GM12878 (cell line): ENCODE measurements at regions not wholly inside any gene's neighbourhood (a gene's known extent, or its start where the extent isn't known, plus 50 kb on each side); places are given as distances from the start of the nearest gene placed in this dataset.

Source experiments
- ATAC-seq: fragments of 200-7000 bp; cut with Tn5 transposase; 3 replicates; pipeline ENCODE4 v1.9.1; 2020; ENCODE audit warnings: mild to moderate bottlenecking, moderate library complexity
- BruUV-seq: library from RNA; stranded (reverse); fragments of 400-500 nt; replicated peaks from 2 replicates; lab custom pipeline; 2021; lab: Mats Ljungman, UMichigan
- CTCF ChIA-PET: fragments of 300-600 bp; sonication (Branson Sonifier 250); formaldehyde crosslinking; extraction: SDS; loops from one replicate; lab custom pipeline; 2021; ENCODE audit warnings: inconsistent platforms; lab: Yijun Ruan, JAX
- POLR2A ChIA-PET: fragments of 350-600 bp; formaldehyde crosslinking; extraction: SDS; loops from one replicate; lab custom pipeline; 2021; ENCODE audit warnings: inconsistent platforms; lab: Charles Lee
- RAD21 ChIA-PET: fragments of 300-600 bp; sonication (Branson Sonifier 250); formaldehyde crosslinking; loops from one replicate; lab custom pipeline; 2023; ENCODE audit warnings: antibody characterized with exemption; ENCODE audit not compliant: unreplicated experiment; lab: Charles Lee
- SMC1A ChIA-PET: fragments of 300-600 bp; sonication (Branson Sonifier 250); formaldehyde crosslinking; loops from one replicate; lab custom pipeline; 2023; ENCODE audit not compliant: unreplicated experiment, uncharacterized antibody; lab: Charles Lee
- DNase-seq: peaks from one replicate; pipeline ENCODE4 v3.0.0-alpha.2; 2011; ENCODE audit warnings: low read depth, low spot score
- FAIRE-seq: peaks from 3 replicates; lab custom pipeline; 2011; peaks lifted over from hg19 to GRCh38; lab: Jason Lieb, UNC
- H2AFZ ChIP-seq: 2 replicates; pipeline ENCODE4 v1.6.0; 2011; ENCODE audit warnings: low read depth, low read length, control low read depth; ENCODE audit not compliant: control insufficient read depth
- H3K27ac ChIP-seq: 2 replicates; pipeline ENCODE4 v1.5.1; 2011; ENCODE audit warnings: control low read depth; ENCODE audit not compliant: control insufficient read depth, insufficient read depth
- H3K27me3 ChIP-seq, 2 experiments: replicated peaks in 1 of 2; 2 replicates each; pipeline versions ENCODE4 v1.6.0 to v1.6.1; 2011; ENCODE audit warnings: low read length in 1 of 2; ENCODE audit not compliant: control insufficient read depth in 2 of 2, insufficient read depth in 2 of 2
- H3K36me3 ChIP-seq, 2 experiments: 2 replicates each; pipeline ENCODE4 v1.5.1; 2011; ENCODE audit warnings: low read length in 1 of 2; ENCODE audit not compliant: control insufficient read depth in 2 of 2, insufficient read depth in 2 of 2
- H3K4me1 ChIP-seq: 2 replicates; pipeline ENCODE4 v1.6.1; 2011; ENCODE audit warnings: mild to moderate bottlenecking, low read length, moderate library complexity, mixed read lengths; ENCODE audit not compliant: control insufficient read depth, insufficient read depth
- H3K4me2 ChIP-seq: 2 replicates; pipeline ENCODE4 v1.6.0; 2011; ENCODE audit warnings: control low read depth; ENCODE audit not compliant: control insufficient read depth, insufficient read depth
- H3K4me3 ChIP-seq: fragments of 200-600 bp; sonication (generic); 2 replicates; pipeline ENCODE4 v1.5.1; 2016
- H3K79me2 ChIP-seq: 2 replicates; pipeline ENCODE4 v1.6.0; 2011; ENCODE audit warnings: low read length; ENCODE audit not compliant: control insufficient read depth, insufficient read depth
- H3K9ac ChIP-seq: 2 replicates; pipeline ENCODE4 v1.8.0; 2011; ENCODE audit warnings: low read length, control low read depth, mixed read lengths; ENCODE audit not compliant: control insufficient read depth, insufficient read depth
- H3K9me3 ChIP-seq: replicated peaks from 3 replicates; pipeline ENCODE4 v1.5.1; 2011; ENCODE audit warnings: mild to moderate bottlenecking, low read length; ENCODE audit not compliant: control insufficient read depth, insufficient read depth
- H4K20me1 ChIP-seq: 2 replicates; pipeline ENCODE4 v1.6.0; 2011; ENCODE audit not compliant: control insufficient read depth, insufficient read depth
- ASH2L ChIP-seq: fragments of 300-600, 200-600 bp; sonication (generic); IDR thresholded peaks from 2 replicates; pipeline ENCODE4 v1.6.1; 2017; ENCODE audit warnings: low read depth, mild to moderate bottlenecking, borderline replicate concordance
- BACH1 ChIP-seq: fragments of 450-650 bp; IDR thresholded peaks from 2 replicates; pipeline ENCODE4 v1.6.1; 2017; ENCODE audit warnings: mild to moderate bottlenecking, borderline replicate concordance
- CHD4 ChIP-seq: fragments of 200-600 bp; sonication (generic); IDR thresholded peaks from 2 replicates; pipeline ENCODE4 v1.6.1; 2016; ENCODE audit warnings: mild to moderate bottlenecking
- ESRRA ChIP-seq: IDR thresholded peaks from 2 replicates; pipeline ENCODE4 v1.6.1; 2012; ENCODE audit warnings: mild to moderate bottlenecking, low read length, improper control_type of control experiment
- HDAC6 ChIP-seq: fragments of 200-600 bp; sonication (generic); IDR thresholded peaks from one replicate; pipeline ENCODE4 v1.8.0; 2017; ENCODE audit warnings: antibody characterized with exemption; ENCODE audit not compliant: unreplicated experiment
- KDM1A ChIP-seq: fragments of 200-600 bp; sonication (generic); IDR thresholded peaks from 2 replicates; pipeline ENCODE4 v1.6.1; 2016; ENCODE audit warnings: borderline replicate concordance
- NFYB ChIP-seq: IDR thresholded peaks from 2 replicates; pipeline ENCODE4 v1.6.1; 2011; ENCODE audit warnings: low read depth, mild to moderate bottlenecking, low read length, improper control_type of control experiment, moderate library complexity; ENCODE audit not compliant: insufficient read depth
- NRF1 ChIP-seq: conservative IDR thresholded peaks from 2 replicates; pipeline ENCODE4 v1.6.1; 2011; ENCODE audit warnings: mild to moderate bottlenecking, low read depth, low read length, improper control_type of control experiment
- SIX5 ChIP-seq: IDR thresholded peaks from 2 replicates; pipeline ENCODE4 v1.6.1; 2011; ENCODE audit warnings: mild to moderate bottlenecking, low read depth, low read length, moderate library complexity; ENCODE audit not compliant: severe bottlenecking
- SMAD5 ChIP-seq: IDR thresholded peaks from 2 replicates; pipeline ENCODE4 v1.6.1; 2016; ENCODE audit warnings: antibody characterized with exemption, low read depth
- SP1 ChIP-seq: IDR thresholded peaks from one replicate; pipeline ENCODE4 v1.6.1; 2011; ENCODE audit warnings: low read depth, low read length
- STAT3 ChIP-seq: IDR thresholded peaks from 2 replicates; pipeline ENCODE4 v1.6.1; 2011; ENCODE audit warnings: low read depth, low read length, improper control_type of control experiment
- ZNF207 ChIP-seq: fragments of 450-650 bp; IDR thresholded peaks from 2 replicates; pipeline ENCODE4 v1.6.1; 2014; ENCODE audit warnings: antibody characterized with exemption, mild to moderate bottlenecking, borderline replicate concordance
- ZNF217 ChIP-seq: fragments of 450-650 bp; IDR thresholded peaks from 2 replicates; pipeline ENCODE4 v1.6.1; 2017; ENCODE audit warnings: antibody characterized with exemption, mild to moderate bottlenecking
- ZNF384 ChIP-seq: IDR thresholded peaks from 2 replicates; pipeline ENCODE4 v1.6.1; 2012; ENCODE audit warnings: low read depth, mild to moderate bottlenecking, low read length, improper control_type of control experiment, borderline replicate concordance
- WGBS: methylation state at CpG from one replicate; pipeline ENCODE4 v1.1.6; 2016; ENCODE audit warnings: low lambda C conversion rate; ENCODE audit not compliant: insufficient replicate concordance, insufficient coverage; ENCODE audit errors: missing lambda C conversion rate; 5-methylcytosine and 5-hydroxymethylcytosine counted together
- in situ Hi-C: fragments of 300-500 bp; cut with MboI; formaldehyde crosslinking; loops from 9 replicates; pipeline ENCODE4 v1.14.3; 2018; ENCODE audit warnings: mixed read lengths
- intact Hi-C: fragments of 100-400 bp; cut with micrococcal nuclease; formaldehyde crosslinking; loops from one replicate; pipeline ENCODE4 v1.14.2; 2022; ENCODE audit not compliant: unreplicated experiment
- TF ChIP-seq, protein P1 (sequence below), 3 experiments: IDR thresholded peaks in 2 of 3; conservative IDR thresholded peaks in 1 of 3; 2 replicates each; pipeline ENCODE4 v1.5.1; 2011; ENCODE audit warnings: low read depth in 3 of 3, low read length in 3 of 3, mild to moderate bottlenecking in 3 of 3, control low read depth in 2 of 3, moderate library complexity in 2 of 3, inconsistent platforms in 1 of 3, mixed read lengths in 1 of 3; ENCODE audit not compliant: control insufficient read depth in 2 of 3, insufficient read depth in 1 of 3; ENCODE audit errors: extremely low read depth in 1 of 3

DNA sequence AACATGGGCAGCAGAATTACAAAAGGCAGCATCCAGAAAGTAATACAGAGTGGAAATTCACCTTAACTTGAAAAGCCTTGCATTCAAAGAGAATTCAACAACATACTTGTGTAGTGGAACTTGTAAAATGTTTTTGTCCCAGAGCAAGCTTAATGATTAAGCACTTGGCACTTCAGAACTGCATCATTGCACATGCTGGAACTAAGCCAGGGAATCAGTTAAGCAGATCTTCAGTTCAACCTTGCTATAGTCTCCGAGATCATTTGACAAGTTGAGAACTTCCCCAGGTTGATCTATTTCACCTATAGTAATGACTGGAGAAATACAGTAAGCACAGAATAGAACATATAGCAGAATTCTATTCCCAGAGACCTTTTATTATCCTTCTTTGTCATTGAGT, 1337.2 kb upstream of the NXPH2 start:
- no peak overlapping the region for H3K27ac ChIP-seq
- WGBS: 0% methylated on average over 1 of the region's 1 CpG
- no peak overlapping the region for H3K4me2 ChIP-seq
- DNase-seq: no peak
- no peaks in the 10 kb centered on the region for H3K36me3 ChIP-seq
- H3K27me3 ChIP-seq: no peaks in the 10 kb centered on the region
- no peak overlapping the region for H2AFZ ChIP-seq
- intact Hi-C loops (no loop called here), in situ Hi-C loops (no loop called here)
- ATAC-seq: no peak
- ChIA-PET POLR2A (no interaction called here), RAD21 (no interaction called here), SMC1A (no interaction called here), CTCF (interaction anchor here (0.8 kb wide), 1 partner anchor 32 kb away, joined by 3 read pairs; no protein-coding TSS in a partner anchor)
- no peaks in the 10 kb centered on the region for H3K9me3 ChIP-seq
- H3K4me3 ChIP-seq: no peak overlapping the region
- TF ChIP-seq CHD4 (no peak), SP1 (no peak), SIX5 (no peak), SMAD5 (no peak), ESRRA (no peak), ZNF384 (no peak), STAT3 (no peak), KDM1A (no peak), ASH2L (no peak), ZNF207 (no peak), NFYB (no peak), HDAC6 (no peak), NRF1 (no peak), ZNF217 (no peak), BACH1 (no peak)
- TF ChIP-seq, protein P1, sequence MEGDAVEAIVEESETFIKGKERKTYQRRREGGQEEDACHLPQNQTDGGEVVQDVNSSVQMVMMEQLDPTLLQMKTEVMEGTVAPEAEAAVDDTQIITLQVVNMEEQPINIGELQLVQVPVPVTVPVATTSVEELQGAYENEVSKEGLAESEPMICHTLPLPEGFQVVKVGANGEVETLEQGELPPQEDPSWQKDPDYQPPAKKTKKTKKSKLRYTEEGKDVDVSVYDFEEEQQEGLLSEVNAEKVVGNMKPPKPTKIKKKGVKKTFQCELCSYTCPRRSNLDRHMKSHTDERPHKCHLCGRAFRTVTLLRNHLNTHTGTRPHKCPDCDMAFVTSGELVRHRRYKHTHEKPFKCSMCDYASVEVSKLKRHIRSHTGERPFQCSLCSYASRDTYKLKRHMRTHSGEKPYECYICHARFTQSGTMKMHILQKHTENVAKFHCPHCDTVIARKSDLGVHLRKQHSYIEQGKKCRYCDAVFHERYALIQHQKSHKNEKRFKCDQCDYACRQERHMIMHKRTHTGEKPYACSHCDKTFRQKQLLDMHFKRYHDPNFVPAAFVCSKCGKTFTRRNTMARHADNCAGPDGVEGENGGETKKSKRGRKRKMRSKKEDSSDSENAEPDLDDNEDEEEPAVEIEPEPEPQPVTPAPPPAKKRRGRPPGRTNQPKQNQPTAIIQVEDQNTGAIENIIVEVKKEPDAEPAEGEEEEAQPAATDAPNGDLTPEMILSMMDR (IDR thresholded peaks at IDR 0.05 in 2 of 3, conservative IDR thresholded peaks at IDR 0.05 in 1 of 3; ENCODE audit: control insufficient read depth in 2 of 3, extremely low read depth in 1 of 3, insufficient read depth in 1 of 3, low read depth in 3 of 3, low read length in 3 of 3): no peak
- H3K9ac ChIP-seq: no peak overlapping the region
- no TSS peak for BruUV-seq
- H3K79me2 ChIP-seq: no peaks in the 10 kb centered on the region
- no peaks in the 10 kb centered on the region for H3K4me1 ChIP-seq
- no peaks in the 10 kb centered on the region for H4K20me1 ChIP-seq
- FAIRE-seq: no peak
